ENCODE measurements at regions not wholly inside any gene's neighbourhood (a gene's known extent, or its start where the extent isn't known, plus 50 kb on each side); places are given as distances from the start of the nearest gene placed in this dataset.

DNA sequence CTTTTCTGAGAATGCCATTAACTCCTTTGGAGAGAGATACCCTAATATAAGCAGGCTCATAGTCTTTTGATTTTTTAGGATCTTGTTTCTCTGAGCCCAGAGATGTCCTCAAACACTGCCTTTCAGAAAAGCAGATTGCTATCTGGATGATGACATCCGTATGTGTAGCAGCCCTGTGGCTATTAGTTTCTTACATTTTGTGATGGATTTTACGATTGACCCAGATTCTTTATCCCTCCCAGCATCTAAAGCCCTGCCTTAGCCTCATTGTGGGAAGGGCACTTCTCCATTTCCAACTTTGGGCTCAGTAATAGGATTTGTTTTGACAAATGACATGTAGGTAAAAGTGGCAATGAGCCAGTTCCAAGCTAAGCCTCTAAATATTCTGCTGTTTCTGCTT is 300.3 kb downstream of the TTLL7 start:
- no peak overlapping the region for H3K27ac ChIP-seq
- H3K4me1 ChIP-seq, result peaks cover 0 to 11% (median 4%) of the 10 kb centered on the region in 3 donors
- no peaks in the 10 kb centered on the region for H3K36me3 ChIP-seq
- TF ChIP-seq, protein P1, sequence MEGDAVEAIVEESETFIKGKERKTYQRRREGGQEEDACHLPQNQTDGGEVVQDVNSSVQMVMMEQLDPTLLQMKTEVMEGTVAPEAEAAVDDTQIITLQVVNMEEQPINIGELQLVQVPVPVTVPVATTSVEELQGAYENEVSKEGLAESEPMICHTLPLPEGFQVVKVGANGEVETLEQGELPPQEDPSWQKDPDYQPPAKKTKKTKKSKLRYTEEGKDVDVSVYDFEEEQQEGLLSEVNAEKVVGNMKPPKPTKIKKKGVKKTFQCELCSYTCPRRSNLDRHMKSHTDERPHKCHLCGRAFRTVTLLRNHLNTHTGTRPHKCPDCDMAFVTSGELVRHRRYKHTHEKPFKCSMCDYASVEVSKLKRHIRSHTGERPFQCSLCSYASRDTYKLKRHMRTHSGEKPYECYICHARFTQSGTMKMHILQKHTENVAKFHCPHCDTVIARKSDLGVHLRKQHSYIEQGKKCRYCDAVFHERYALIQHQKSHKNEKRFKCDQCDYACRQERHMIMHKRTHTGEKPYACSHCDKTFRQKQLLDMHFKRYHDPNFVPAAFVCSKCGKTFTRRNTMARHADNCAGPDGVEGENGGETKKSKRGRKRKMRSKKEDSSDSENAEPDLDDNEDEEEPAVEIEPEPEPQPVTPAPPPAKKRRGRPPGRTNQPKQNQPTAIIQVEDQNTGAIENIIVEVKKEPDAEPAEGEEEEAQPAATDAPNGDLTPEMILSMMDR (IDR thresholded peaks at IDR 0.05), result no peak
- TF ChIP-seq POLR2A (IDR thresholded peaks at IDR 0.05), result no peak
- intact Hi-C loops (cut with DNase I), result no loop called here
- 68 to 70% methylated on average over 2 of the region's 2 CpGs for WGBS, 2 donors
- no peak overlapping the region for H3K4me3 ChIP-seq
- no peak for DNase-seq
- no peaks in the 10 kb centered on the region for H3K9me3 ChIP-seq
- H3K27me3 ChIP-seq, result peaks cover 0 to 3% (median 0%) of the 10 kb centered on the region in 4 donors

GRCh38 chr1:83697961-83698360 is 301.0 kb downstream of the TTLL7 start:
- peaks cover 0 to 3% (median 0%) of the 10 kb centered on the region in 4 donors for H3K27me3 ChIP-seq
- intact Hi-C loops (cut with DNase I), result no loop called here
- DNase-seq, result no peak
- no peak overlapping the region for H3K27ac ChIP-seq
- no peak overlapping the region for H3K4me3 ChIP-seq
- peaks cover 0 to 18% (median 7%) of the 10 kb centered on the region in 3 donors for H3K4me1 ChIP-seq
- no peaks in the 10 kb centered on the region for H3K36me3 ChIP-seq
- TF ChIP-seq POLR2A (IDR thresholded peaks at IDR 0.05), result no peak
- TF ChIP-seq, protein P1 (IDR thresholded peaks at IDR 0.05), result no peak
- H3K9me3 ChIP-seq, result no peaks in the 10 kb centered on the region

DNA sequence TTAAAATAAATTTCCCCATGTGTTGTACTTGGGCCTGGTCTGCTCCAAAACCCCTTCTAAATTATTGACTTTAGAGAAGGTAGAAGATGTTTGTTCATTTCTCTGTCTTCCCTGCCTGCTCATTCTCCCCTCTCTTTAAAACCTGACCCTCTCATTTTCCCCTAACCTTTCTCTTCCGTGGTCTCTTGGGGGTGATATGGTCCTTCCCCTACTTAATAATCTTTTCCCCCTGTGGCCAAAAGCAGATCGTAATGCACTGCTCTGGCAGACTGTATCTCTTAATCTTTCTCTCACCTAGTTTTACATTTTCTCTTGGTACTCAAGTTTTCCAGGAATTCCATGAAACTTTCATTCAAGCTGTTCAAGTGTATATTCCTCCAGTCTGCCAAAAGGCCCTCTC is 301.7 kb downstream of the TTLL7 start:
- DNase-seq, result no peak
- peaks cover 0 to 25% (median 9%) of the 10 kb centered on the region in 3 donors for H3K4me1 ChIP-seq
- no peak overlapping the region for H3K4me3 ChIP-seq
- no peak for TF ChIP-seq POLR2A (IDR thresholded peaks at IDR 0.05)
- TF ChIP-seq, protein P1 (IDR thresholded peaks at IDR 0.05), result no peak
- WGBS, 2 donors, result 76 to 81% methylated on average over 2 of the region's 2 CpGs
- H3K36me3 ChIP-seq, result no peaks in the 10 kb centered on the region
- no peaks in the 10 kb centered on the region for H3K9me3 ChIP-seq
- intact Hi-C loops (cut with DNase I), result no loop called here
- H3K27ac ChIP-seq, result no peak overlapping the region
- H3K27me3 ChIP-seq, result peaks cover 0 to 3% (median 0%) of the 10 kb centered on the region in 4 donors

GRCh38 chr1:83694449-83694848 is 304.5 kb downstream of the TTLL7 start:
- Histone ChIP-seq H3K27ac (peak overlapping the region in 1 of 4 donors; percentile 6), H3K36me3 (no peaks in the 10 kb centered on the region), H3K27me3 (peaks cover 0 to 3% (median 0%) of the 10 kb centered on the region in 4 donors), H3K4me1 (peaks cover 0 to 26% (median 9%) of the 10 kb centered on the region in 3 donors), H3K4me3 (no peak overlapping the region), H3K9me3 (no peaks in the 10 kb centered on the region)
- TF ChIP-seq, protein P1 (IDR thresholded peaks at IDR 0.05), result no peak
- DNase-seq, result no peak
- intact Hi-C loops (cut with DNase I), result no loop called here

GRCh38 chr1:83693427-83694126 is 305.4 kb downstream of the TTLL7 start:
- 33 to 43% methylated on average over 12 of the region's 12 CpGs for WGBS, 2 donors
- Histone ChIP-seq H3K4me3 (peak overlapping the region in 3 of 4 donors; percentile 31 to 59 (median 35)), H3K27me3 (no peaks in the 10 kb centered on the region), H3K36me3 (no peaks in the 10 kb centered on the region), H3K9me3 (no peaks in the 10 kb centered on the region), H3K4me1 (peaks cover 0 to 26% (median 9%) of the 10 kb centered on the region in 3 donors), H3K27ac (peak overlapping the region in 3 of 4 donors; percentile 9 to 54 (median 42))
- intact Hi-C loops (cut with DNase I), result no loop called here
- no peak for DNase-seq
- no peak for TF ChIP-seq POLR2A (IDR thresholded peaks at IDR 0.05)
- TF ChIP-seq, protein P1 (IDR thresholded peaks at IDR 0.05), result no peak
